Iris pigment epithelial cell (primary cell): ENCODE measurements at regions not wholly inside any gene's neighbourhood (a gene's known extent, or its start where the extent isn't known, plus 50 kb on each side); places are given as distances from the start of the nearest gene placed in this dataset.

ENCODE experiments used
- DNase-seq: peaks from one replicate; pipeline ENCODE4 v3.0.0-alpha.2; 2011; ENCODE audit warnings: low read depth

DNA sequence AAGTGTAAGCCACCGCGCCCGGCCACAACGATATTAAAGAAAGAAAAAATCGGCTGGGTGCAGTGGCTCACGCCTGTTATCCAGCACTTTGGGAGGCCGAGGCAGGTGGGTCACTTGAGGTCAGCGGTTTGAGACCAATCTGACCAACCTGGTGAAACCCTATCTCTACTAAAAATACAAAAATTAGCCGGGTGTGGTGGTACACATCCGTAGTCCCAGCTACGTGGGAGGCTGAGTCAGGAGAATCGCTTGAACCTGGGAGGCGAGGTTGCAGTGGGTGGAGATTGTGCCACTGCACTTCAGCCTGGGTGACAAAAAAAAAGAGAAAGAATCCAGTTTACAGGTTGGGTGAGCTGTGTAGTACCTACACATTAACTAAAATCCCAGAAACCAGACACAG is 99.9 kb upstream of the CACNA1A start:
- DNase-seq = no peak

DNA sequence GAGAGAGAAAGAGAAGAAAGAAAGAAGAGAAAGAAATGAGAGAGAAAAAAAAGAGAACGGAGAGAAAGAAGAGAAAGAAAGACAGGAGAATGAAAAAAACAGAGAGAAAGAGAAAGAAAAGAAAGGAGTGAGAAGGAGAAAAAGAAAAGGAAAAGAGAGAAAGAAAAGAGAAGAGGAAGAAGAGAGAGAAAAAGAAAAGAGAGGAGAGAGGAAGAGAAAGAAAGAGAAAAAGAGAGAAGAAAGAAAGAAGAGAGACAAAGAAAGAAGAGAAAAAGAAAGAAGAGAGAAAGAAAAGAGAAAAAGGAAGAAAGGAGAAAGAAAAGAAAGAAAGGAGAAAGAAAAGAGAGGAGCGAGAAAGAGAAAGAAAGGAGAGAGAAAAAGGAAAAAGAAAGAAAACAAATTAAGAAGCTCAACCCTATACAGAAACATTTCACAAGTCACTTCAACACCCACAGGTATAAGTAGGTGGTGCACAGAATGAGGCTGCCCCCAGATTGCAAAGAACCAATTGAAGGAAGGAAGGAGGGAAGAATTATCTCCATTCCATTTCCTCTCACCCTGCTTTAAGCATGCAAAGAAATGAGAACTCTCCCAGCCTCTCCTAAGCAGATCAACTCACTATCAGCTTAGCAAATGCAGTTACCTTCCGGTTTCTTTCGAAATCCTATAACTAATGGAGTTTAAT is 98.8 kb upstream of the CACNA1A start:
- no peak for DNase-seq

DNA sequence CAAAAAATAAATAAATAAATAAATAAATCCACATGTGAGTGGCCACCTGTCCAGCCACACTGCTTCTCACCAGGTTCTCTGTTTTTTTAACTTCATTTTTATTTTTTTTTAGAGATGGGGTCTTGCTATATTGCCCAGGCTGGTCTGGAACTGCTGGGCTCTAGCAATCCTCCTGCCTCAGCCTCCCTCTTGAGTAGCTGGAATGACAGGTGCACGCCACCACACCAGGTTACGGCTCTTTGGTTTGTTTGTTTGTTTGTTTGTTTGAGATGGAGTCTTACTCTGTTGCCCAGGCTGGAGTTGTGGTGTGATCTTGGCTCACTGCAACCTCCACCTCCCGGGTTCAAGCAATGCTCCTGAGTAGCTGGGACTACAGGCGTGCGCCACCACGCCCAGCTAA is 94.5 kb upstream of the CACNA1A start:
- DNase-seq = no peak

DNA sequence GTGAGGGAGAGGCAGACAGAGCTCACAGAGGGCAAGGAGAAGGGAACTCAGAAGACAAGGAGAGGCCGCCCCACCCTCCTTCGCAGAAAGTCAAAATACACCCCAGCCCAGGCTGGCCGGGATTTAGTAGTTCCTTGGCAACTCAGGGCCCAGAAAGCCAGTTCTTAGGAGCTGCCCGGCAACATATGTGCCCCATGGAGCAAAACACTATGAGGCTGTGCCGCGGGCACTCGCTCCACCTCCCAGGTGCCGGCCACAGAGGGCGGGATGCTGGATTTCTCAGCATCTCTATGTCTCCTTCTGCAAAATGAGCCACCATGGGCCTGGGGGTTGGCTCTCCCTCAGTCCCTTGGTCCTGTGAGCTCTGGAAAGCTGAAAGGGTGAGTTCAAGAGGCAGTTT is 93.8 kb upstream of the CACNA1A start:
- DNase-seq = no peak

DNA sequence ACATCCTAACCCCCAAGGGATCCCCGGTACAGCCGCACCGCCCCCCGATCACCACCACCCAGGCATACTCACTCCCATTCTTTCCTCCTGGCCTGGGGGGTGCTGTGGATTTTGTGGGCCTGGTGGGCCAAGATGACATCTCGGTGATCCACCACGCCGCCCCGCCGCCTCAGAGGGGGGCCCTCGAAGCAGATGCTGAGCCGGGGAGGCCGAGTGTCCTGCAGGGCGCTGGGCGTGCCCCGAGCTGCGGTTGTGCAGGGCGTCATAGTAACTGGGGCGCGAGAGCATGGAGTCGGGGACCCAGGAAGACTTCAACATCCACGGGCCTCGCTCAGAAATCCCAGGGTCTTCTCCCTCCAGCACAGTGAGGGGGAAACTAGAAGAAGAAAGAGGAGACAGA is 93.4 kb upstream of the CACNA1A start:
- no peak for DNase-seq

DNA sequence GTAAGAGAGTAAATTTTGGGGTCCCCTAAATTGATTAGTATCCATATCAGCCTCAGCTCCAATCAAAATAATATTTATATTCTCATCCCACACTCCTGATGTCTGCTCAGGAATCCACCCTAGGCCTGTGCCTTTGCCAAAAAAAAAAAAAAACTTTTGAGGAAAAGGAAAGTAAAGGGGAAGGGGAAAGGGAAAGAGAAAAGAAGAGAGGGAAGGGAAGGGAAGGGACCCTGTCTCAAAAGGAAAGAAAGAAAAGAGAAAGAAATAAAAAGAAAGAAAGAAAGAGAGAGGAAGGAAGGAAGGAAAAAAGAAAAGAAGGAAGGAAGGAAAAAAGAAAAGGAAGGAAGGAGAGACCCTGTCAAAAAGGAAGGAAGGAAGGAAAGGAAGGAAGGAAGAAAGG is 91.8 kb upstream of the CACNA1A start:
- DNase-seq = no peak

DNA sequence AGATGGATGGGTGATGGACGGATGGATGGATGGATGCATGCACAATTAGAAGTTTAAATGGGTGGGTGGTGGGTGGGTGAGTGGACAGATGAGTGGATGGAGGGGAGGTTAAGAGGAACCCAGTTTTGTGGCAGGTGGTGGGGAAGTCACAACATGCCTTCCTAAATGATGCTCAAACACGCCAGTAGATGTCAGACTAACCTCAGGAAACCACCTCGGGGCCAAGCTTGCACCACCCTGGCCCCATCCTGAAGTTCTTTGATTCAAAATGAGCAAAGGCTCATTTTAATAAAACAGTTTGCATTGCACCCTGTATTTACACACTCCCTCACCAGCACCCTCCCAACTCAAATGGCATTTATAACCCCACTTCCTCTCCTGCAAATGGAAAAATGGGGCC is 91.4 kb upstream of the CACNA1A start:
- DNase-seq = peak; percentile 73

DNA sequence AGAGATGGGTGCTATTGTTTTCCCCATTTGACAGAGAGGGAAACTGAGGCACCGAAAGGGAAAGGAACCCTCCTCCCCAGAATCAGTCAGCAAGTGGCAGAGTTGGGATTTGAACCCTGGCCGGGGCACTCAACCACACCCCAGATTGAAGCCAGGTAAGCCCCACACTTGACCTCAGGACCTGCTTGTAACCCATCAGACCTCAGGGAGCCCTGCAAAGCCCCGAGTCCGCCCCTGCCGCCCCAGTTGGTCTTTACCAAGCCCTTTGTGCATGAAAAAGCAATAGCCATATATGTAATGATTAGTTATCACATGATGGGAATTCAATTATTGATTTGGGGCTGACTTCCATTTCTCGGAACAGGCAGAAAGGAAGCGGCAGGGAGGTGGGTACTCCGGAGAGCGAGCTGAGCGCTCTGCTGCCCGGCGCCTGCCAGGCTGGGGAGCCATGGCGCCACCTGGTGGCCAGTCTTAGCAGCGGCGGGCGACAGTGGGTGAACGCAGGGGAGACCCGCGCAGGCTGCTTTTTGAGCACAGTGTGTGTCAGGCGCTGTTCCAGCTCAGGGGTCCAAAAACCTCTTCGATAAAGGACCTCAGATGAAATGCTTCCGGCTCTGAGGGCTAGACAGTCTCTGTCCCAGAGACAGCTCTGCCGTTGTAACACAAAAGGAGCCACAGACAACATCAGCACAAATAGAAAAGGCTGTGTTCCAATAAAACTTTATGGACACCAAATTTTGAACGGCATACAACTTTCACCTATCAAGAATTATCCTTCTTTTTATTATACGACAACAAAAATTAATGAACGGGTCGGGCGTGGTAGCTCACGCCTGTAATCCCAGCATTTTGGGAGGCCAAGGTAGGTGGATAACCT is 82.9 kb upstream of the CACNA1A start:
- peak; percentile 39 for DNase-seq

DNA sequence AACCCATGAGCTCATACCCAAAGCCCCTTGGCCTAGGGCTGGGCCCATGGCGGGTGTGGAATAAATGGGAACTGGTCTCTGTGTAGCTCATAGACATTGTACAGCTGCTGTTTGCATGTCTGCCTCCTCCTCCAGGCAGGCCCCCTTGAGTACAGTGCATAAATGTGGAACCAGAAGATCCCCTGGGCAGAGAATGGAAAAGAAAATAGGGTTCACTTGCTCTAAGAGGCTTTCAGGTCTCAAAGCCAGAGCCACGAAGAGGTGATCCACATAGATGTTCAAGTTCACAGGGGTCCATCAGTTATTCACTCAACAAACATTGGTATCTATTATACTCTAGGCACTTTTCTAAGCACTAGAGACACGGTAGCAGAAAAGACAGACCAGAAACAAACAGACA is 79.2 kb upstream of the CACNA1A start:
- DNase-seq = no peak

DNA sequence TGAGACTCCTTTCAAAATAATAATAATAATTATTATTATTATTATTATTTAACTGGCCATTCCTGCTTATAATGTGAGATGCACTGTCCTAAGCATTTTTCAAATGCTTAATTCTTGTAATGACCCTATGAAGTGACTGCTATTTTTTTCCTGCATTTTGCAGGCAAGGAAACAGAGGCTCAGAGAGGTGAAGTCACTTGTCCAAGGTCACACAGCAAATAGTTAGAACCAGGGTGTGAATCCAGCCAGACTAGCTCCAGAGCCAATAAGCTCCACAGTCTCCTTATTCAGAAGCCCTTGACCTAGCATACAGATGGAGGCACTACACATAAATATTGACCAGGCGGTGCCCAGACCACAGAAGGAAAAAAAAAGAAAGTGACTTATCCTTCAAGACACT is 77.5 kb upstream of the CACNA1A start:
- no peak for DNase-seq

DNA sequence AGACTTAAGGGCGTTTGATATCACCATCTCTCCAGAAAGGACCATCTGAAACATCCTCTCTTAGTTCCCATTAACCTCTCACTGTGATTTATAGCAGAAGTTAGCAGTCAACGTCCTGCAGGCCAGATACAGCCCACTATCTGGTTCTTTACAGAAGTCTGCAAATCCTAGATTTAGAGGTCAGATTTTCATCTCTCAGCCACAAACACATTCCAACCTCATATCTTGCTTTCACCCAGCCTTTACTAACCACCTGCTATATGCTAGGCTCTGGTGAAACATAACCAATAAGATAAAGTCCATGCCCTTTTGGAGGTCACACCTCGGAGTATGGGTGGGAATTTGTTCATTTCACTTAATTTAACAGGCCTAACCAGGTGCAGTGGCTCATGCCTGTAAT is 76.8 kb upstream of the CACNA1A start:
- no peak for DNase-seq

DNA sequence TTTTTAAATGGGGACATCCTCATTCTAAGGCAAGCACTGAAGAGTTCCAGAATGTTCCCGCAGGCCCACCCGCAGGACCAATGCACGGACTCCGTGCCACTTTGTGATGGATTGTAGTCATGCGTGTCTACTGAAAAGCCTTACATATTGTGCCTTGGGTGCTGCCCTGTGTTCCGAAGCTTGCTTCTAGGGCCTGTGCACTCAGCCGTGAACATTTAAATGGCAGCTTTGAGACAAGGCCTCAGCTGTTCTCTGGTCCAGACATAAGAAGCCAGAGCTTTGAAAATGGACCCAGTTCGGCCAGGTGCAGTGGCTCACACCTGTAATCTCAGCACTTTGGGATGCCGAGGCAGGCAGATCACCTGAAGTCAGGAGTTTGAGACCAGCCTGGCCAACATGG is 75.3 kb upstream of the CACNA1A start:
- DNase-seq = no peak

DNA sequence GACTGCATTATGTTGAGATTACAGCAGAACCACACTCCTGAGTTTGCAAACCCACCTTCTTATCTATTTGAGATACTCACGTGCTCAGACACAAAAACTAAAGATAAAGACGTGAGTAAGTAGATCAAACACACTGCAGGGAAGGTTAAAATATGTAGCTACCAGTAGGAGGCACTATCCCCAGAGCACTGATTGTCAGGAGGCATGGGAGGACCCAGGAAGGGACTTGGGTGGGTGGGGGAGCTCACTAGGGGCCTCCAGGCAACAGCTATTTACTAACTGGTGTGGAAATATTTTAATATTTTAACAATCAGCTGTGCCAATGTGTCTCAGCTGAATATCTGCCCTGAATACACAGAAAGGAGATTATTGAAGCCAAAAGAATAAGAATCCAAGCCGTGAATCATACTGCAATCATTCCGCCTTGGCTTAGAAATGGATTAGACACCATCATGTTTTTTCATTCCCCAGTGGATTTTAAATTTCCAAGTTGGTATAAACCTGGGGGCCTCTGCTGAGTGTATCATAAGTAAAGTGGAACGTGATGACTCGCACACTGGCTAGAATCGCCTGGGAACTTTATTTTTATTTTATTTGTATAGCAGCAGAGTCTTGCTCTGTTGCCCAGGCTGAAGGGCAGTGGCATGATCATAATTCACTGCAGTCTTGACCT is 73.2 kb upstream of the CACNA1A start:
- DNase-seq = no peak

DNA sequence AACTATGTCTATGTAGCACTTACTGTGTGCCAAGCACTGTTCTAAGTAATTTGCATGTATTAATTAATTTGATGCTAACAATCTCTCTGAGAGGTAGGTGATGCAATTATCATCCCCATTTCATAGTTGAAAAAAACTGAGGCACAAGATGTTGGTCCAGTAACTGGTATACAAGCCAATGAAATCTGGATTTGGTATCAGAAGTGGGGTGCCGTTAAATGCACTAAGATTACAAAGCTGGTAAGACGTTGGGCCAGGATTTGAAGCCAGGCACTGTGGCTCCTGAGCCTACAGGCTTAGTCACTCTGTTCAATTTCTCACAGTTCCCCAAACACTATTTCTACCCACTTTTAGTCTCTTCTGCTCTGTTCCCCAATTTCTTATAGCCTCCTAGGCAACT is 70.4 kb upstream of the CACNA1A start:
- no peak for DNase-seq

DNA sequence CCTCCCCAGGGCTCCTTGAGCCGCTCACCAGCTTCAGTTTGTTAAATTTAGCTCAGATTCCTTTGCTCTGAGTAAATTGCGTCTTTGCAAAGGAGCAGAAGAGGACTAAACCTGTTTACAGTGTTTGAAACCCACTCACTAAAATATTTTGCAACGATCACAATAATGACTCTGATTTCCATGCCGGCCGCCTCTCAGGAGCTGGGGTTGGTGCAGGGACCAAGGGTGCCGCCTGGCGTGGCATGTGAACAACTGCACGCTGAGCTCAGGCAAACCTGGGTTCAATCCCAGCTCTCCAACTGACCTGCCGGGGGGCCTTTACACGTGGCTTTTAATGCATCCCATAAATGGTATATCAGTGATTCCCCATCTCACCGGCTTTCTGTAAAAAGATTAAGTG is 68.7 kb upstream of the CACNA1A start:
- peak; percentile 11 for DNase-seq

DNA sequence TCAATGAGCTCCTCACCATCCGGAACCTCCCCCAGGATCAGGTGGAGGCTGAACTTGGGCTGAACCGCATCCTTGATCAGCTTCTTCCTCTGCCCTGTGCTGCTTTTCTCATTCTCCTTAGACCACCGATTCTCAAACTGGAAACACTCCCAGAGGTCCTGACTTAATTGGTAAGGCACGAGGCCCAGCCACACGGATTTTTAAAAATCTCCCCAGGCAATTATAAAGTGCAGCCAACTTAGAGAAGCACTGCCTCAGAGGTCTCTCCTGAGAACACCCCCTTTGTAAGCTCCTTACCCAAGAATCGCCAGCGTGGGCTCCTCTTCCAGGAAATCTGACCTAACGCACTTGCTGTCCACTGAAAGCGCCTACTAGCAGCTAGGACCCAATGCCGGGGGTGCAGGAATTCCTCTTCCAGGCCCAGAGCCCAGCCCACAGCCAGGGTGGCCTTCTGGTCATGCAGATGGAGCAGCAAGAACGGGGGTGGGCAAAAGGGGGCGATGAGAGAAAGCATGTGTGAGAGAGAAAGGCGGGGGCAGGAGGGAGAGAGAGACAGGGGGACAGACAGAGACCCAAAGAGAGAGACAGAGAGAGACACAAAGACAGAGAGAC is 66.9 kb upstream of the CACNA1A start:
- no peak for DNase-seq

DNA sequence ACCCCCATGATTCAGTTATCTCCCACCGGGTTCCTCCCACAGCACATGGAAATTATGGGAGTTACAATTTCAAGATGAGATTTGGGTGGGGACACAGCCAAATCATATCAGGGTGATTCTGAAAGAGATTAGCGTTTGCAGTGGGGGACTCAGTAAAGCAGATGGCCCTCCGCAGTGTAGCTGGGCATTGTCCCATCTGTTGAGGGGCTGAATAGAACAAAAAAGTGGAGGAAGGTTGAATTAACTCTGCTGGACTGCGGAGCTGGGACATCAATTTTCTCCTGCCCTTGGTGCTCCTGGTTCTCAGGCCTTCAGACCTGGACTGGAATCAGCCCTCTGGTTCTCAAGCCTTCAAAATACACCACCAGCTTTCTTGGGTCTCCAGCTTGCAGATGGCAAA is 55.2 kb upstream of the CACNA1A start:
- no peak for DNase-seq

DNA sequence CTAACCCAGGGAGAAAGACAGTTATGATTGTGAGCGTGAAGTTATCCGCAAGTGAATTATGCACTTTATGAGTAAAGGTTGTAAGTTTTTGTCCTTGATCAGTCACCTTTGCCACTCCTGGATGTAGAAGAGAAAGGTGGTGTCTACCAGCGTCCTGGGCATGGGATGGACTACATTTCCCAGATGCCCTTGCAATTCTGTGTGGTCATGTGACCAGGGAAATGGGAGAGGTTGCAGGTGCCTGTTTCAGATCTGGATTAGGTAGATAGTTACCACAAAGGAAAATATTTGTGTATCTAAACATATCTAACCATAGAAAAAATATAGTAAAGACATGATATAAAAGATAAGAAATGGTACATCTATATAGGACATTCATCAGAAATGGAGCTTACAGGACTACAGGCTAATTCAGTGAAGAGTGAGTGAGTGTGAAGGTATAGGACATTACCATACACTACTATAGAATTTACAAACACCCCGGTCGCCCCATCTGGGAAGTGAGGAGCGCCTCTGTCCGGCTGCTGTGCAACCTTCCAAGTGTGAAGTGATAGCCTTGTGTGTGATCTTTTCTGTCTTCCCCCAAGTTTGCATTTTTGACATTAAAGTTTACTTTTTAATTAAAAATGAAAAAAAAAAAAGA is 51.6 kb upstream of the CACNA1A start:
- no peak for DNase-seq

DNA sequence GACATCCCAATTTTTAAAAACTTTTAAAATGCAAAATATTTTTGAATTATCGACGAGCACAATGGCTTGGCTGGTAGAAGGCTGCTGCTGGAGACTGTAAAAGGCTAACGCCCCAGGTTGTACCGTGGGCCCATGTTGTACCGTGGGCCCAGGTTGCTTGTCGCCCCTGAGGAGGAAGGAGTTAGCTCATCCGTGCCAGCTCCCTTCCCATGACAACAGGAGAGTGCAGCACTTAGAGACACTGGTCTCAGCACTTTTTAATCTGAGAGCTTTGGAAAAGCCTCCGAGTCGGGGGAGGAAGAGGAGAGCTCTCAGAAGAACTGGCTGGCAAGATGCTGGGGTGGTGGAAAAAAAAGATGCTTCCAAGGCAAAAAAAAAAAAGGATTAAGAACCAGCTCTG is 50.3 kb upstream of the CACNA1A start:
- DNase-seq = no peak
